ENCODE measurements at regions not wholly inside any gene's neighbourhood (a gene's known extent, or its start where the extent isn't known, plus 50 kb on each side); places are given as distances from the start of the nearest gene placed in this dataset.

DNA sequence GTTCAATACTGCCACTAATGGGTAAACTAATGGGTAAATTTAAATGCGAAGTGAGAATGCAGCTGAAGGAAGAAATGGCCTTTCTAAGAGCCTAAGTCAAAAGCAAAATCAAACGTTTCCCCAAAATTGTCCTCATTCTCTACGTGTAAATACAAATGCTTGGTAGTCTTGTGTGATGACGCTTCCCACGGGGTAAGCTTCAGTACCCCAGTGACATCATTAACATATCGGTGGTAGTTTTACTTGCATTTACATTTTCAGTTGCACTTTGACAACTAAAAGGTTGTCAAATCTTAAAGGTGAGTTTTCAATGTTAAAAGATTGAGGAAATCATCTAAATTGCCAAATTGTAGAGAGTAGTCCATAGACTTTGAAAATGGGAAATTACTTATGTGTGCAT lies 550.7 kb upstream of the CCNG1 start:
- TF ChIP-seq, protein P1, sequence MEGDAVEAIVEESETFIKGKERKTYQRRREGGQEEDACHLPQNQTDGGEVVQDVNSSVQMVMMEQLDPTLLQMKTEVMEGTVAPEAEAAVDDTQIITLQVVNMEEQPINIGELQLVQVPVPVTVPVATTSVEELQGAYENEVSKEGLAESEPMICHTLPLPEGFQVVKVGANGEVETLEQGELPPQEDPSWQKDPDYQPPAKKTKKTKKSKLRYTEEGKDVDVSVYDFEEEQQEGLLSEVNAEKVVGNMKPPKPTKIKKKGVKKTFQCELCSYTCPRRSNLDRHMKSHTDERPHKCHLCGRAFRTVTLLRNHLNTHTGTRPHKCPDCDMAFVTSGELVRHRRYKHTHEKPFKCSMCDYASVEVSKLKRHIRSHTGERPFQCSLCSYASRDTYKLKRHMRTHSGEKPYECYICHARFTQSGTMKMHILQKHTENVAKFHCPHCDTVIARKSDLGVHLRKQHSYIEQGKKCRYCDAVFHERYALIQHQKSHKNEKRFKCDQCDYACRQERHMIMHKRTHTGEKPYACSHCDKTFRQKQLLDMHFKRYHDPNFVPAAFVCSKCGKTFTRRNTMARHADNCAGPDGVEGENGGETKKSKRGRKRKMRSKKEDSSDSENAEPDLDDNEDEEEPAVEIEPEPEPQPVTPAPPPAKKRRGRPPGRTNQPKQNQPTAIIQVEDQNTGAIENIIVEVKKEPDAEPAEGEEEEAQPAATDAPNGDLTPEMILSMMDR (IDR thresholded peaks at IDR 0.05), result no peak
- TF ChIP-seq POLR2A (IDR thresholded peaks at IDR 0.05; ENCODE audit: low read depth), result no peak
